ENCODE measurements at regions not wholly inside any gene's neighbourhood (a gene's known extent, or its start where the extent isn't known, plus 50 kb on each side); places are given as distances from the start of the nearest gene placed in this dataset.

DNA sequence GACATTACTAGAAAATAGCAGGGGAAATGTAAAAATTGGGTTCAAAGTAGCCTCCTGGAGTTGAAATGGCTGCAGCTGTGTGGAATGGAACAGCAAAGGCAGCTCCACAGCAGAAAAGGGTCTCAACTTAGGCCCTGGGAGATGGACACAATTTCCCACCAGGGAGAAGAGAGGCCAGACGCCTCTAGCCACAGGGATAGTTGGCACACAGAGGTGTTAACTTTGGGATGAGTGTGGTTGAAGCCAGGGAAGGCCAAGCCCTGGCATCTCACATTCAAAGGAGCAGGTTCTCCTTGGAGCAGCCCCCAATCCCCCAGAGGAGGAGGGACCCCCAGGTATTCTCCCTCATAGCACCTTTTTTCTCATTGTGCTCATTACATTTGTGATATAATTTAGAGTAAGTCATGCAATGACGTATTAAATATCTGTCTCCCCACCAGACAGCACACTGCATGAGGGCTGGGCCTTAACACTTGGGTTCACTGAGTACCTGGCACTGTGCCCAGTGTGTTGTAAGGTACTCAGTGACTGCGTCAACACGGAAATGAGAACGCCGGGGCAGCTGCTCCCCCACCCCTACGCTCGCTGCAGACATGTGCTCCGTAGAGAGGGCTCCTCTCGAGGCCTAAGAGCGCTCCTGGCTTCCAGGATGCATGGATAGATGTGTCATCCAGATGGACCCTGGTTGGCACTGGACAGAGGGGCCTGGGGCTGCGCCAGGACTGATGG is 76.0 kb upstream of the CD93 start (continued):
- TF ChIP-seq, protein P1, sequence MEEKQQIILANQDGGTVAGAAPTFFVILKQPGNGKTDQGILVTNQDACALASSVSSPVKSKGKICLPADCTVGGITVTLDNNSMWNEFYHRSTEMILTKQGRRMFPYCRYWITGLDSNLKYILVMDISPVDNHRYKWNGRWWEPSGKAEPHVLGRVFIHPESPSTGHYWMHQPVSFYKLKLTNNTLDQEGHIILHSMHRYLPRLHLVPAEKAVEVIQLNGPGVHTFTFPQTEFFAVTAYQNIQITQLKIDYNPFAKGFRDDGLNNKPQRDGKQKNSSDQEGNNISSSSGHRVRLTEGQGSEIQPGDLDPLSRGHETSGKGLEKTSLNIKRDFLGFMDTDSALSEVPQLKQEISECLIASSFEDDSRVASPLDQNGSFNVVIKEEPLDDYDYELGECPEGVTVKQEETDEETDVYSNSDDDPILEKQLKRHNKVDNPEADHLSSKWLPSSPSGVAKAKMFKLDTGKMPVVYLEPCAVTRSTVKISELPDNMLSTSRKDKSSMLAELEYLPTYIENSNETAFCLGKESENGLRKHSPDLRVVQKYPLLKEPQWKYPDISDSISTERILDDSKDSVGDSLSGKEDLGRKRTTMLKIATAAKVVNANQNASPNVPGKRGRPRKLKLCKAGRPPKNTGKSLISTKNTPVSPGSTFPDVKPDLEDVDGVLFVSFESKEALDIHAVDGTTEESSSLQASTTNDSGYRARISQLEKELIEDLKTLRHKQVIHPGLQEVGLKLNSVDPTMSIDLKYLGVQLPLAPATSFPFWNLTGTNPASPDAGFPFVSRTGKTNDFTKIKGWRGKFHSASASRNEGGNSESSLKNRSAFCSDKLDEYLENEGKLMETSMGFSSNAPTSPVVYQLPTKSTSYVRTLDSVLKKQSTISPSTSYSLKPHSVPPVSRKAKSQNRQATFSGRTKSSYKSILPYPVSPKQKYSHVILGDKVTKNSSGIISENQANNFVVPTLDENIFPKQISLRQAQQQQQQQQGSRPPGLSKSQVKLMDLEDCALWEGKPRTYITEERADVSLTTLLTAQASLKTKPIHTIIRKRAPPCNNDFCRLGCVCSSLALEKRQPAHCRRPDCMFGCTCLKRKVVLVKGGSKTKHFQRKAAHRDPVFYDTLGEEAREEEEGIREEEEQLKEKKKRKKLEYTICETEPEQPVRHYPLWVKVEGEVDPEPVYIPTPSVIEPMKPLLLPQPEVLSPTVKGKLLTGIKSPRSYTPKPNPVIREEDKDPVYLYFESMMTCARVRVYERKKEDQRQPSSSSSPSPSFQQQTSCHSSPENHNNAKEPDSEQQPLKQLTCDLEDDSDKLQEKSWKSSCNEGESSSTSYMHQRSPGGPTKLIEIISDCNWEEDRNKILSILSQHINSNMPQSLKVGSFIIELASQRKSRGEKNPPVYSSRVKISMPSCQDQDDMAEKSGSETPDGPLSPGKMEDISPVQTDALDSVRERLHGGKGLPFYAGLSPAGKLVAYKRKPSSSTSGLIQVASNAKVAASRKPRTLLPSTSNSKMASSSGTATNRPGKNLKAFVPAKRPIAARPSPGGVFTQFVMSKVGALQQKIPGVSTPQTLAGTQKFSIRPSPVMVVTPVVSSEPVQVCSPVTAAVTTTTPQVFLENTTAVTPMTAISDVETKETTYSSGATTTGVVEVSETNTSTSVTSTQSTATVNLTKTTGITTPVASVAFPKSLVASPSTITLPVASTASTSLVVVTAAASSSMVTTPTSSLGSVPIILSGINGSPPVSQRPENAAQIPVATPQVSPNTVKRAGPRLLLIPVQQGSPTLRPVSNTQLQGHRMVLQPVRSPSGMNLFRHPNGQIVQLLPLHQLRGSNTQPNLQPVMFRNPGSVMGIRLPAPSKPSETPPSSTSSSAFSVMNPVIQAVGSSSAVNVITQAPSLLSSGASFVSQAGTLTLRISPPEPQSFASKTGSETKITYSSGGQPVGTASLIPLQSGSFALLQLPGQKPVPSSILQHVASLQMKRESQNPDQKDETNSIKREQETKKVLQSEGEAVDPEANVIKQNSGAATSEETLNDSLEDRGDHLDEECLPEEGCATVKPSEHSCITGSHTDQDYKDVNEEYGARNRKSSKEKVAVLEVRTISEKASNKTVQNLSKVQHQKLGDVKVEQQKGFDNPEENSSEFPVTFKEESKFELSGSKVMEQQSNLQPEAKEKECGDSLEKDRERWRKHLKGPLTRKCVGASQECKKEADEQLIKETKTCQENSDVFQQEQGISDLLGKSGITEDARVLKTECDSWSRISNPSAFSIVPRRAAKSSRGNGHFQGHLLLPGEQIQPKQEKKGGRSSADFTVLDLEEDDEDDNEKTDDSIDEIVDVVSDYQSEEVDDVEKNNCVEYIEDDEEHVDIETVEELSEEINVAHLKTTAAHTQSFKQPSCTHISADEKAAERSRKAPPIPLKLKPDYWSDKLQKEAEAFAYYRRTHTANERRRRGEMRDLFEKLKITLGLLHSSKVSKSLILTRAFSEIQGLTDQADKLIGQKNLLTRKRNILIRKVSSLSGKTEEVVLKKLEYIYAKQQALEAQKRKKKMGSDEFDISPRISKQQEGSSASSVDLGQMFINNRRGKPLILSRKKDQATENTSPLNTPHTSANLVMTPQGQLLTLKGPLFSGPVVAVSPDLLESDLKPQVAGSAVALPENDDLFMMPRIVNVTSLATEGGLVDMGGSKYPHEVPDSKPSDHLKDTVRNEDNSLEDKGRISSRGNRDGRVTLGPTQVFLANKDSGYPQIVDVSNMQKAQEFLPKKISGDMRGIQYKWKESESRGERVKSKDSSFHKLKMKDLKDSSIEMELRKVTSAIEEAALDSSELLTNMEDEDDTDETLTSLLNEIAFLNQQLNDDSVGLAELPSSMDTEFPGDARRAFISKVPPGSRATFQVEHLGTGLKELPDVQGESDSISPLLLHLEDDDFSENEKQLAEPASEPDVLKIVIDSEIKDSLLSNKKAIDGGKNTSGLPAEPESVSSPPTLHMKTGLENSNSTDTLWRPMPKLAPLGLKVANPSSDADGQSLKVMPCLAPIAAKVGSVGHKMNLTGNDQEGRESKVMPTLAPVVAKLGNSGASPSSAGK (IDR thresholded peaks at IDR 0.05) = peak; percentile 81
- TF ChIP-seq, protein P2, sequence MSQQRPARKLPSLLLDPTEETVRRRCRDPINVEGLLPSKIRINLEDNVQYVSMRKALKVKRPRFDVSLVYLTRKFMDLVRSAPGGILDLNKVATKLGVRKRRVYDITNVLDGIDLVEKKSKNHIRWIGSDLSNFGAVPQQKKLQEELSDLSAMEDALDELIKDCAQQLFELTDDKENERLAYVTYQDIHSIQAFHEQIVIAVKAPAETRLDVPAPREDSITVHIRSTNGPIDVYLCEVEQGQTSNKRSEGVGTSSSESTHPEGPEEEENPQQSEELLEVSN (IDR thresholded peaks at IDR 0.05; ENCODE audit: borderline replicate concordance in 1 of 2, extremely low read depth in 1 of 2, insufficient read depth in 1 of 2, insufficient read length in 1 of 2, low read depth in 1 of 2, low read length in 1 of 2, poor library complexity in 1 of 2, severe bottlenecking in 1 of 2) = peak in 1 of 2 experiments; percentile 55
- TF ChIP-seq POLR2A (conservative IDR thresholded peaks at IDR 0.05) = no peak
- TF ChIP-seq, protein P3, sequence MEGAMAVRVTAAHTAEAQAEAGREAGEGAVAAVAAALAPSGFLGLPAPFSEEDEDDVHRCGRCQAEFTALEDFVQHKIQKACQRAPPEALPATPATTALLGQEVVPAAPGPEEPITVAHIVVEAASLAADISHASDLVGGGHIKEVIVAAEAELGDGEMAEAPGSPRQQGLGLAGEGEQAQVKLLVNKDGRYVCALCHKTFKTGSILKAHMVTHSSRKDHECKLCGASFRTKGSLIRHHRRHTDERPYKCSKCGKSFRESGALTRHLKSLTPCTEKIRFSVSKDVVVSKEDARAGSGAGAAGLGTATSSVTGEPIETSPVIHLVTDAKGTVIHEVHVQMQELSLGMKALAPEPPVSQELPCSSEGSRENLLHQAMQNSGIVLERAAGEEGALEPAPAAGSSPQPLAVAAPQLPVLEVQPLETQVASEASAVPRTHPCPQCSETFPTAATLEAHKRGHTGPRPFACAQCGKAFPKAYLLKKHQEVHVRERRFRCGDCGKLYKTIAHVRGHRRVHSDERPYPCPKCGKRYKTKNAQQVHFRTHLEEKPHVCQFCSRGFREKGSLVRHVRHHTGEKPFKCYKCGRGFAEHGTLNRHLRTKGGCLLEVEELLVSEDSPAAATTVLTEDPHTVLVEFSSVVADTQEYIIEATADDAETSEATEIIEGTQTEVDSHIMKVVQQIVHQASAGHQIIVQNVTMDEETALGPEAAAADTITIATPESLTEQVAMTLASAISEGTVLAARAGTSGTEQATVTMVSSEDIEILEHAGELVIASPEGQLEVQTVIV (CRISPR knock-in tag; IDR thresholded peaks at IDR 0.05; ENCODE audit: borderline replicate concordance) = no peak
